Stimulated activated CD8-positive, alpha-beta memory T cell treated with anti-CD3 and anti-CD28 coated beads, Interleukin-7, amount 100 ng/mL, for 1 hour (primary cell): ENCODE measurements at regions not wholly inside any gene's neighbourhood (a gene's known extent, or its start where the extent isn't known, plus 50 kb on each side); places are given as distances from the start of the nearest gene placed in this dataset.

ENCODE experiments used
- DNase-seq, 2 donors: peaks; one replicate each; pipeline ENCODE4 v3.0.0-alpha.2; 2020; ENCODE audit warnings: low read depth in 2 of 2

DNA sequence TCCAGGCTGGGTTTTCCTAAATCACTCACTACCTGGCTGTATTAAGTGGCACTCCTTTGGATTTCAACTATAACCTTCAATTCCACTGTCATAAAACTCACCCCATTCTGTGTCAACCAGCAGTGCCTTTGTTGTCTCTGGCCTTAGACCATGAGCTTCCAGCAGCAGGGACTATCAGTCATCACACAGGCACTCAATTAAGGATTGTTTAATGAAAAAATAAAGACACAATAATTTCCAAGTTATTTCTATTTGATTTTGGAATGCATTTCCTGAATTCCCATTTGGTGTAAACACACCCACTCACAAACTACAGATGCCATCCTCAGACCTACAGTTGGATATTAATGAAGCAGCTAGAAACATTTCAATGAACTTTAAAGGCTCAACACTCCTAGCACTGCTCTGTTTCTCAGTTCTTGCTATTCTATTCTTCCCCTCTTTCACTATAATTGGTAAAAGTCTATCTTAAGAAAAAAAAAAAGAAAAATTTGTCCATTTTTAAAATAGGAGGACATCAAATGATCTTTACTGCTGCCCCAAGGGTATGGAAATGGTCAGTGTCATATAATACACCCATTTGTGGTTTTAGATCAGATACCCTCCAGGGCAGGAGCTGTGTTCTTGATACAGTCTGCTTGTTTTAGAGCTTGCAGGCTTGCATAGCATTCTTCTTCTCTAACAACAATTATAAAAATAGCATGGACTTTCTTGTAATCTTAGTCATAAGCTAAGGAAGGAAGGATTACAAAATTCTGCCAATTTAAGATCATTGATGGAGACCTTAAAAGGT lies 156.4 kb downstream of the PTGER3 start:
- DNase-seq = no peak

DNA sequence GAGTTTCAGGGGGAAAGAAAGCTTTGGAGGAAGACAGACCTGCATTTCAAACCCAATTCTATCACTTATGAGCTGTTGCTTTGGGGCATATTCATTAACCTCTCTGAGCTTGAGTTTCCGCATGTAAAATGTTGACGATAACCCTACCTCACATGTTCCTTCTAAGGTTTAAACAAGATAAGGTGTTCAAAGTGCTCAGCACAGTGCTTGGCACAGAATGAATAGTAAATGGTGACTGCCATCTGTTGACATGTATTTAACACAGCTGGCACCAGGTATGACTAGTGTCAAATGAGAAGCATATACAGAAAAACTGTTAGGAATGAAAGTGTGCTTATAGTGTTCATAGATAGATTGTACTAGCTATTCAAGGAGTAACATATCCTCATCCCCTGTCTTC lies 155.5 kb downstream of the PTGER3 start:
- no peak for DNase-seq

GRCh38 chr1:70892930-70893329 lies 154.7 kb downstream of the PTGER3 start:
- no peak for DNase-seq

- DNase-seq = no peak
Measured at GRCh38 chr1:70893381-70893780, 154.2 kb downstream of the PTGER3 start.

- DNase-seq = no peak
Measured at GRCh38 chr1:70895531-70895930, 152.1 kb downstream of the PTGER3 start.

- no peak for DNase-seq
Measured at GRCh38 chr1:70896224-70896623, 151.4 kb downstream of the PTGER3 start.

DNA sequence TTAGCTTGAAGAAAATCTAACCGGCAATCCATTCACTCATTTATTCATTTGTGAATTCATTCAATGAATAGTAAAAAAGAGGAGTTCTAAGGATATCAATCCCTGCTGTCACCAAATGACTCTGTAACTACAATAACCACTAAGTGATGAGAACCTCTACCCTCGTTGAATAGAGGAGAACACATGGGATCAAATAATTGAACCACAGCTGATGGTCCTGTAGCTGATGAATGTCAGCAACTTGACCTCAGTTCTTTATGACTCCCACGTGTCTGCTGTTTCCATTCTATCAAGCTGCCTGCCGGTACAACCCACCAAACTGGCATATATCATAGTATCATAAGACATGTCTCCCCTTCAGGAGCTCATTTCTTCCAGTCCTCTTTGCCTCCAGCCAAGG lies 150.3 kb downstream of the PTGER3 start:
- DNase-seq = no peak

GRCh38 chr1:70899735-70900134 lies 147.9 kb downstream of the PTGER3 start:
- DNase-seq = no peak

DNA sequence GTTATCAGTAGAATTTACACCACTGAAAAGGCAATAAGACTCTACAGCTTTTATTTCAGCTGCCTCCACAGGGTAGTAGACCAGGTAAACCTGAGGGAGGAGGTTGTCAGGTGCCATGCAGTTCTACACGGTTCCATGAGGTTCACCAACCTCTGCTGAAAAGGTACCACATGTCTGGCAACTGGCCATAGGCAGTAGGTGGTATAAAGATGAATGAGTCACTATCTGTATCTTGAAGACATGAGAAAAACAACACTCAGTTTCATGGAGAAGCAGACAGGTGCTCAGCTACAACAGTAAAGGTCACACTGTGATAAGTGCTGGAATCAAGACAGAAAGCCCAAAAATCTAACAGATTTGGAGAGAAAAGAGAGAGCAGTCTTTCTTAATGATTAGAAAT lies 145.4 kb downstream of the PTGER3 start:
- DNase-seq = no peak

- no peak for DNase-seq
Measured at GRCh38 chr1:70906800-70907199, 140.8 kb downstream of the PTGER3 start.

- DNase-seq = no peak
Measured at GRCh38 chr1:70907563-70908310, 139.9 kb downstream of the PTGER3 start.

GRCh38 chr1:70909262-70909822 lies 138.3 kb downstream of the PTGER3 start:
- DNase-seq = no peak

DNA sequence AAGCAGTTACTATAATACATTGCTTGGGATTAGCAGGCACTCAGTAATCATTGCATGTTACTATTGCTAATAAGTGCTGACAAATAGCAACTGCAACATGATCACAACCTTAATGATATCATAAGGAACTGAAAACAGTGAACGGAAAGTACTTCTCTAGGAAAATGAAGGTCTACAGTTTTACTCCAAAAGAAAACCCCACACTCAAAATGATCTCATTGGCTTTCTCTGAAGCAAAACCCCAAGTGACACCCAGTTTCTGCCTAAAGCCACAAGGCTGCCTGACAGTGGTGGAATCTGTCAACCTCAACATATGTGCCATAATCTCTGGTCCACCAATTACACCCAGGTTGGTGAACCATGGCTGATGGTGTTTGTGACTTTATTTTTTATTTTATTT lies 137.6 kb downstream of the PTGER3 start:
- DNase-seq = no peak

DNA sequence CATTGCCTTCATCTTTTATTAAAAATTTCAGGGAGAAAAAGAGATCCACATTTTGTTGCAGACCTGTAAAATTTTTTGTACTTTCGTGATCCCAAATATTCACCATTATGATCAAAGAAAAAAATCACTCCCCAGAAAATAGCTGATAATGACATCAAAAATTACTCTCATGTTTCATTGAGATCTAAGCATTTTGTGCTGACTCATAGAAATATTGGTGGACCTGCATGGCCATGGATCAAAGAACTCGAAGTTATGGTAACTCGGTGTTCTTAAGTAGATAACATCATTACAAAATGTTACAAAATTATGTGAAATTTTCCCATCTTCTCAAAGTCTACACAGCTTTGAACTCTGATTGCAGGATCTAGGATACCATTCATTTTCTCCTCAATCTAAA lies 135.8 kb downstream of the PTGER3 start:
- no peak for DNase-seq

DNA sequence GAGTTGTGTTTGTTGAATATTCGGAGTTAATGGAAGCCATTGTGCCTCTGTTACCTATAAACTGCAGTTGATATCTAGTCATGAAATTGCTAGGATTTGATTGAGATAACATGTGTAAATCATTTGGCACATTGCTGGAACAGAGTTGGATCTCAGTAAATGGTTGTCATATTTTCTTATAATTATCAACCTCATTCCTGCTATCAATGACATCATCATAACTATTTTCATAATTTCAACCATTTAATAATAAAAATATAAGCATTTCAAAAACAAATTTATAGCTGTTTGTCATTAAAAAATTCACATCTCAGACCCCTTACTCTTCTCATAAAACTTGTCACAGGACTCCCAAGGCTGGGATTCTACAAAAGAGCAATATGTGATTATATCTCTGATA lies 133.4 kb downstream of the PTGER3 start:
- no peak for DNase-seq

- DNase-seq = no peak
Measured at GRCh38 chr1:70915258-70916033, 132.2 kb downstream of the PTGER3 start.

GRCh38 chr1:70916034-70916427 lies 131.6 kb downstream of the PTGER3 start:
- no peak for DNase-seq

DNA sequence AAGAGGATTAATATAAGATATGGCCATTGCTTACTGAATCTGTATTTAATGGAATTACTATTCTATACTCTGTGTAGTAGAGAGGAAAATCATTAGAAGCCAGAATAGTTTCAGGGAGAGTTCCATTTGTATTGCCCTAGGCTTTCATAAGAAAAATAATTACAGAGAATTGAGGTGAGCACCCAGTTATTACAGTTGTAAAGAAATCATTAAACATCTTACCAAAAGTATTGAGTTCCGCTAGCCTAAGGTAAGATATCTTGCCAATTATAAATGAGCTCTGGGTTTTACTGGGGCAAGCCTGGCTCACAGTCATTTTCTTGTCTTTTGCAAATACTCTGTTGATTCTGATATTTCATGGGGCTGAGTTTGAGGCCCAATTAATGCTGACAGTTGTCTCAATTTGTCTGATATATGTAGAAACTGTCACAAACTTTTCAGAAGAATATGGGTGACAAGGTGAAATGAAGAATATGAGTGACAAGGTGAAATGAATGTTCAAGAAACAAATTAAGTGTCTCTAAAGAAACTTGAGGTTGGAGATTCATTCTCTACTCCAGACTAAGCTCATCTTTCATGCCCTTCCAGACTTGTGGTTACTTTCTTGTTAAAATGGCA lies 127.8 kb downstream of the PTGER3 start:
- no peak for DNase-seq
